Endometrium (tissue), 2 donors: ENCODE measurements at regions not wholly inside any gene's neighbourhood (a gene's known extent, or its start where the extent isn't known, plus 50 kb on each side); places are given as distances from the start of the nearest gene placed in this dataset.
"Not testable (repeated sequence)": the region's sequence is repeated elsewhere in the genome, so short reads cannot be mapped to it uniquely, and the experiment has no call there.

Source experiments
- FAIRE-seq: peaks from 2 replicates; lab custom pipeline; 2012; peaks lifted over from hg19 to GRCh38; lab: Jason Lieb, UNC
- donor health status: control.
- donor health status: control.

DNA sequence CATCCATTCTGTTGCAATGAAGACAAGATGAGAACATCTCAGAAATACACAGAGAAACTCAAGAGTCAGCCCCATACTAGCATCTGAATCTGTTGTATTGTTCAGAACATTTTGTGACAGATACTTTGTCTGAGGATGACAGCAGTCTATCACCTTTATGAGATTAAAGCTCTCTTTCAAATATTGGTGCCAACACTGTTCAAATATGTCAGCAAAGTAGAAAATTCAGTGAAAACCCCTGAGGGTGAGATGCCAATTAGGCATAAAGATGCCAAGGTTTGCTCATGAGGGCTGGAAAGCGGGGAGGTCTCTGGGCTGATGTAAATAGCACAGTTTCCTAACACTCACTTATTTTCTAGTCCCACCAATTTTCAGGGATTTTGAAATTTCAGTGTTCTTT, 1054.2 kb upstream of the CRIM1 start:
- no peak for FAIRE-seq

GRCh38 chr2:35298493-35298892, 1057.1 kb upstream of the CRIM1 start:
- FAIRE-seq = no peak

DNA sequence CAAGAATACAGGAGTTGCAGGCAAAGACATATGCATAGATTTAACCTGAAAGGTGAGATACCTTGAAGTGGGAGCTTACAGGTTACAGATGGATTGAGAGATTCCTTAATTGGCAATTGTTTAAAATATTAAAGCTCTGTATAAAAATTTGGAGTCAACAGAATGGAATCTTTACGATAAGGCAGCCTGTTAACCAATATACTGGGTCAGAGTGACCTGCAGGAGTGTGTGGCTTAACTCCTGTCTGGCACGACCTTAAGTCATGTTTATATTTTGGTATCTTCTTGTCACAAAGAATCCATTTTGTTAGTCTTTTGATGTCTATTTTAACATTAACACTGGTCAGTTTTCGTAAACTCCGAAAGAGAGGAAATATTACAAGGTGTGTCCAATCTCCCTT, 1058.2 kb upstream of the CRIM1 start:
- no peak for FAIRE-seq

GRCh38 chr2:35294636-35295263, 1060.8 kb upstream of the CRIM1 start:
- FAIRE-seq = no peak

DNA sequence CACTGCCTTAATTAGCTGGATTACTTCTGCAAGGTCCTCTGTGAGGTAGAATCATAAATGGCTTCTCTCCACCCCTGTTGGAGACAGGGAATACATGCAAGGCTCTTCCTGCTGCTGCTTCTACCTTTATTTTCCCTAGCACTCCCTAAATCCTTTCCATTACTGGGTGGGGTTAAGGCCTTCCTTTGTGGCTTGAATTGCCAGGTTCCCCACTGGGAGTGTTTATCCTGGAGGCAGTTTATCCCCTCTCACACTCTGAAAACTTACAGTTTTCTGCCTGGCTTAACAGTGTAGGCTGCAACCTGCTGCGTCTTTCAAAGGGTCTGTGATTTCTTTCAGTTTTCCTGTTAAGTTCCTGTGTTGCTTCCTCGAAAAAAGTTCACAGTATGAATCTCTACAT, 1062.3 kb upstream of the CRIM1 start:
- no peak for FAIRE-seq

- no peak for FAIRE-seq
These were observed 1063.4 kb upstream of the CRIM1 start for GRCh38 chr2:35292199-35292598.

- FAIRE-seq = no peak
These were observed 1073.9 kb upstream of the CRIM1 start for GRCh38 chr2:35281702-35282101.

DNA sequence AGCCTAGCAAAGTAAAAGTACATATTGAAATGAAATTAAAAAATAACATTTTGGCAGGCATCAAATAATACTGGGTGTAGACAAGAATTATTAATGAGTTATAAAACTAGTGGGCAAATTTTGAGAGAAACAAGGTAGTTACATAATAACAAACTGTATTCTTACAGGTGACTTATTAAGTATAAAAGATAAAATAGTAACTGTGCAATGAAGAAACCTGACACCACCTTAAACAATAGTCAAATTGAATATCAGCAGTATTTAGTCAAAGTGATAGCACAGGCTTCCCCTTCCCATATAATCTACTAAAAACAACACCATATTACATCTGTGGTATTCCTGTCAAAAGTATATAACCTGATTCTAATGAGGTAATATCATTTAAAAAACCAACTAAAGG, 1099.8 kb upstream of the CRIM1 start:
- FAIRE-seq = no peak

DNA sequence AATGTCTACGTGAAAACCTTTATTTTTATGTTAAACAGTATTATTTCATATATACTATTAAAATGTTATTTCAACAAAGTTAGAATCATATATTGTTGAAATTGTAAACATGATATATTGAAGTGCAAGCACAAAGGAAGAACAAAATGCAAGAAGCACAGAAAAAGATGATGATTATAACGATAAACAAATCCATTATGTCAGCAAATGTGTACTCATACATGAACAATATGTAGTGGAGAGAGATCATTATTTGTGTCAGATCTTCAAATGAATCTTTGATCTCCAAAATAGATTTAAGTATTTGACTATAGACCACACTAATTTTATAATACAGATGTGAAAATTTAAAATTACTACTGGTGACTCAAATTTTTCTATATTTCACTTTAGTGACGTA, 1104.4 kb upstream of the CRIM1 start:
- FAIRE-seq = no peak

DNA sequence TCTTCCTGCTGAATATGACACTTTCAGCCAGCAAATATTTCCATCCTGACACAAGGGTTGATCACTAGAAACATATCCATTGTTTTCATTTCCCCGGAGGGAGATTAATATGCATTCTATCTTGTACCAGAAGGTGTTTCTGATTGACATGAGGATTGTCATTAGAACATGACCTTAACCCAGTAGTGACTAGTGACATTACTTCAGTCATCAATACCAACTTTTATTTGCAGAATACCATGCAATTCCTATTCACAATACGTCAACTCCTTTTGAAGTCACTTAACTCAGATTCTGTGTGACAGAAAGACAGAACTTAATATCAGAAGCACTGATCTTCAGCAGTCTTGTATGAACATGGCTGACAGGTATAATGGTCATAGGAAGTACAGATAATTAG, 1108.9 kb upstream of the CRIM1 start:
- no peak for FAIRE-seq

DNA sequence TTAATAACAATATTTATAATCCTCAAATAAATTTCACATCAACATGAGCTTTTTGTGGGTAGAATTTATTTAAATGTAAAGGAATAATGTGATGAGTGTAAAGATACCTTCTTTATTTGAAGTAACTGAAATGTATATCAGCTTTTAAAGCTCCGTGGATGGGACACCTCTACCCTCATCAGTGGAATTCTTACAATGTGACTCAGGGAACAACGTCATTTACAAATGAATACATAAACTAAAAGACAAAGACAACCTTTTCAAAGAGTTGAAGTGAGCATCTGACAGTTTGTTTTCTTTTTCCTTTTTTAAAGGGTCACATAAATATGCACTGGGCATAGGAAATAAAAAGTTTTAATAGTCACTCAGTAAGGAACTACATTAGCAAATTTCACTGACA, 1127.0 kb upstream of the CRIM1 start:
- FAIRE-seq = no peak

- FAIRE-seq = no peak
These were observed 1135.1 kb upstream of the CRIM1 start for GRCh38 chr2:35220461-35220860.

DNA sequence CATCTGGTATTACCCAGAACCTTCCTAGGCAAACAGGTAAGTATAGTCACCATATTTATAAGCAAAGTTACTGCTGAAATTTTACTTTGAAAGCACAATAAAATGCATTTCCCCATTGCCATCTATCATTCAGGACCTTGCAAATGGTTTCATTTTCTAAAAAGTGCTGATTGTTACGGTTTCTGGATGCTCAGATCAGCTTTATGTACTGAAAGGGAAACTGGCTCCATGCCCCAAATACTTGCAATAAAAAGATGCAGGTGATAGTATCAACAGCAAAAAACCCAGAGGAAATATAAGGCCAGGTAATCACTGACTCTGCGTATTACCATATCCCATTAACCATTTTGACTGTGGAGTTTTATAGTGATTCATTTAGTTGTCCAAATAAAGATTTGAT, 1150.7 kb upstream of the CRIM1 start:
- FAIRE-seq = no peak

DNA sequence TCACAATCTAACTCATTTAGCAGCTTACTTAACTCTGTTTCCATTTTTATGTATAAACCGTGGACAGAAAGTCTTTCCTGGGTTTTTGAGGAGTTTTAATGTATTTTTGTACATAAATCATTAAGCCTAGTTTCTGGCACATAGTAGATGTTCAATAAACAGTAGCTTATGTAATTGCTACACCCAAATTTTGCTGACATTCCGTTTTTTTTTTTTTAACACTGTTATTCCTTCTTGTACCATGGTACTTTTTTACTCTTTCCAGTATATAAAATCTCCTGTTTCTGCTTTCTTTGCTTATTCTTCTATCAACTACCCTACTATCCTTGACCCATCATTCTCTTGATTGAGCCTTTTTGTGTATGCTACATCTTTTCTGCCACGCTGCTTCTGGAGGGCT, 1151.3 kb upstream of the CRIM1 start:
- no peak for FAIRE-seq

- FAIRE-seq = no peak
These were observed 1156.3 kb upstream of the CRIM1 start for GRCh38 chr2:35199298-35199697.

DNA sequence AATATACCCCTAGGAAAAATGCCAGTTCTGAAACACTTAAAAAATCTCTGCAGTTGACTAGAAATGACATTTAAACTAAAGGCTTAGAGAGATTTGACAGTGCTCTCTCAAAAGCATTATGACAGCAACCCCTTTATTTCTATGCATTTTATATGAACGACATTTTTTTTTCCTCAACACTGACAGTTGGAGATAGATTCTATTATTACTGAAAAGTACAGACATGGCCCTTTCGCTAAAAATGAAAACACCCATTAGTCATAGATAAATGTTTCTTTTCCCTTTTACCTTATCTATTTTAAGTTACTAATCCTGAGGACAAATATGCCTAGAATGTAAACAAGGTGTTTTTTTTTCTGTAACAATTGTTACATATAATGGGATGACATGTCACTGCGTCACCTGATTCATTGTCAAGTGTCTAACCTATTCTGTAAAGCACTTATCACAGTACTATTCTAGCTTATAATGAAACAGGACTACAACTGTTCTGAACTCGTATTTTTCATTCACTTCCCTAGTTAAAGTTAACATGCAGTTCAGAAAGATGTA, 1169.6 kb upstream of the CRIM1 start:
- no peak for FAIRE-seq

GRCh38 chr2:35184471-35184870, 1171.1 kb upstream of the CRIM1 start:
- FAIRE-seq = no peak

- FAIRE-seq = not testable (repeated sequence)
These were observed 1178.9 kb upstream of the CRIM1 start for GRCh38 chr2:35176726-35177125.

GRCh38 chr2:35174845-35175244, 1180.7 kb upstream of the CRIM1 start:
- FAIRE-seq = no peak

DNA sequence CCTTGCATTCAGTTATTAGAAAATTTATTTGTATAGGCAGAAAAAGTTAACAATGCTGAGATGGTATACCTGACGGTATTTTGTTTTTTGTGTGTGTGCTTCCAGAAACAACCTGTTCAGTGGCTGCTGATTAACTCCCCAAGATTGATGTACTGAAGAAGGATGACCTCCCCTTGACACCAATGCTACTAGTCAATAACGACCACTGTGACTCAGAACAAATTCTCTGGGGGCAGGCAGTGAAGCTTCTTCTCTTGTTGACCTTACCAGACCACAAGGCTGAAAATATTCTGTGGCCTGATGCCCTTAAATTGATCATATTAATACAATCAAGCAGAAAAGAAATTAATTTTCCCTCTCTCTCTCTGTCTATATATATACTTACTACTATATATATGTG, 1182.9 kb upstream of the CRIM1 start:
- no peak for FAIRE-seq

DNA sequence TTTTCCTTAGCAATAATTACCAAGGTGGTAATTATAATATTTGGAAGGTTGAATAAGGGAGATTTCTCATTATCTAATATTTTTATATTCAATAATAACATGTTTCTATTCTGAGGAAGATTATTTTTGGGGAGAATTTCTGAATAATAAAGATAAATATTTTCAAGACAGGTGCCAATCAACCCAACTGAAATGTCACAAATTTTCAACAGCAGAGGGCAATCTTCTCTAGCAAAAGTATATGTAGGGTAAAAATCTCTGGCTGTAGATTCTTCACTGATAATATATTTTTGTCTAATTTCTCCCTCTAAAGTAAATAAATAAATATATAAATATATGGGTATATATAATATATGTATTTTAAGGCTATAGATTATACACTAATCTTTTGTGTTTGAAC, 1187.2 kb upstream of the CRIM1 start:
- no peak for FAIRE-seq

GRCh38 chr2:35163948-35164347, 1191.6 kb upstream of the CRIM1 start:
- FAIRE-seq = no peak

- no peak for FAIRE-seq
These were observed 1194.7 kb upstream of the CRIM1 start for GRCh38 chr2:35160871-35161270.

DNA sequence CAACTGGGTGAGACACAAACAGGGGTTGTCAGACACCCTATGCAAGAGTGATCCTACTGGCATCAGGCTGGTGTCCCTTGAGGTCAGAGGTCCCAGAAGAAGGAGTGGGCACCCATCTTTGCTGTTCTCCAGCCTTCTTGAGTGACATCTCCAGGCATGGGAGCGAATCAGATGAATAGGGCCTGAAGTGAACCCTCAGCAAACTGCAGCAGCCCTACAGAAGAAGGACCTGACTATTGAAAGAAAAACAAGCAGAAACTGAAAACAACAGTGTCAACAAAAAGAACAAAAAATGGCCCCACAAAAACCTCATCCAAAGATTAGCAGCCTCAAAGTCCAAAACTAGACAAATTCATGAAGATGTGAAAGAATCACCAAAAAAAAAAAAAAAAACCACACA, 1229.7 kb upstream of the CRIM1 start:
- FAIRE-seq = no peak

DNA sequence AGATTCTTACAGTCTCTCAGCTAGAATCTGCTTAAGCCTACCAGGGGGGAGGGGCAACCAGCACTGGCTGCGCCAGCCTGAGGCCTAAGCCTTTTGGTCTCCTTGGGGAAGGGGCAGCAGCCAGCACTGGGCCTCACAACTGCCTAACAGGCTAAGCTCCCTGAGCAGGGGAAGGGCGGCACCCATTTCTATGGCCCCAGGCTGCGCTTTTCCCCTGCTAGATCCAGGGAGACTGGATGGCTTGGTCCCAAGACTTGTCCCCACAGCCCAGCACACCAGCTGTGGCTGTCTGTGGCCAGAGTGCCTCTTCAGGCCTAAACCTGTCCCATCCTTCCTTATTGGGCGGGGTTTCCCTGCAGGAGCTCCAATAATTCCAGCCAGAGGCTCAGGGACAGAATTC, 1230.3 kb upstream of the CRIM1 start:
- FAIRE-seq = no peak
